Mesendoderm (in vitro differentiated cells): ENCODE measurements at regions not wholly inside any gene's neighbourhood (a gene's known extent, or its start where the extent isn't known, plus 50 kb on each side); places are given as distances from the start of the nearest gene placed in this dataset.
"Not testable (repeated sequence)": the region's sequence is repeated elsewhere in the genome, so short reads cannot be mapped to it uniquely, and the experiment has no call there.

Source experiments
- DNase-seq: peaks from one replicate; pipeline ENCODE4 v3.0.0; 2013
- H2AK5ac ChIP-seq: 2 replicates; pipeline ENCODE4 v1.6.1; 2013; ENCODE audit warnings: low read length, inconsistent platforms
- H2BK120ac ChIP-seq: 2 replicates; pipeline ENCODE4 v1.6.1; 2013; ENCODE audit warnings: low read depth, mild to moderate bottlenecking, low read length, moderate library complexity, mixed read lengths
- H2BK15ac ChIP-seq: replicated peaks from 2 replicates; pipeline ENCODE4 v1.6.1; 2013; ENCODE audit warnings: low read depth, mild to moderate bottlenecking, moderate library complexity
- H2BK5ac ChIP-seq: 2 replicates; pipeline ENCODE4 v1.6.1; 2013; ENCODE audit warnings: low read length, inconsistent platforms
- H3K18ac ChIP-seq: 2 replicates; pipeline ENCODE4 v1.6.1; 2013; ENCODE audit warnings: mild to moderate bottlenecking, low read length, mixed read lengths
- H3K23ac ChIP-seq: one replicate; pipeline ENCODE4 v1.6.1; 2013; ENCODE audit warnings: low read length
- H3K27ac ChIP-seq: 2 replicates; pipeline ENCODE4 v1.5.1; 2013; ENCODE audit warnings: low read depth, mild to moderate bottlenecking, inconsistent platforms, low read length, moderate library complexity
- H3K27me3 ChIP-seq: 2 replicates; pipeline ENCODE4 v1.6.1; 2013; ENCODE audit warnings: low read length, control low read depth, mild to moderate bottlenecking, inconsistent platforms; ENCODE audit not compliant: insufficient read depth, poor library complexity
- H3K36me3 ChIP-seq: 2 replicates; pipeline ENCODE4 v1.6.1; 2013; ENCODE audit warnings: low read length, inconsistent platforms; ENCODE audit not compliant: control insufficient read depth, insufficient read depth
- H3K4ac ChIP-seq: one replicate; pipeline ENCODE4 v1.6.1; 2013; ENCODE audit warnings: low read depth, mild to moderate bottlenecking, low read length, moderate library complexity
- H3K4me1 ChIP-seq: 2 replicates; pipeline ENCODE4 v1.6.1; 2013; ENCODE audit warnings: low read depth, low read length, inconsistent platforms; ENCODE audit not compliant: control insufficient read depth
- H3K4me2 ChIP-seq: 2 replicates; pipeline ENCODE4 v1.6.1; 2013; ENCODE audit warnings: low read length
- H3K4me3 ChIP-seq: 2 replicates; pipeline ENCODE4 v1.5.1; 2013; ENCODE audit warnings: mild to moderate bottlenecking, low read length
- H3K56ac ChIP-seq: one replicate; pipeline ENCODE4 v1.6.1; 2013; ENCODE audit warnings: low read length
- H3K79me1 ChIP-seq: 2 replicates; pipeline ENCODE4 v1.6.1; 2013; ENCODE audit warnings: low read length, inconsistent platforms
- H3K79me2 ChIP-seq: 2 replicates; pipeline ENCODE4 v1.6.1; 2013; ENCODE audit warnings: mild to moderate bottlenecking, low read length; ENCODE audit not compliant: control insufficient read depth, insufficient read depth
- H3K9ac ChIP-seq: 2 replicates; pipeline ENCODE4 v1.6.1; 2013; ENCODE audit warnings: low read length, inconsistent platforms
- H4K5ac ChIP-seq: one replicate; pipeline ENCODE4 v1.6.1; 2013; ENCODE audit warnings: low read length
- H4K8ac ChIP-seq: one replicate; pipeline ENCODE4 v1.6.1; 2013; ENCODE audit warnings: low read depth, mild to moderate bottlenecking, control low read depth, low read length, moderate library complexity
- WGBS: extraction: QIAGEN DNeasy Blood & Tissue Kit; methylation state at CpG from one replicate; pipeline ENCODE4 v1.1.7; 2013; ENCODE audit warnings: low lambda C conversion rate, missing lambda C conversion rate; ENCODE audit not compliant: insufficient coverage; ENCODE audit errors: extremely low coverage; 5-methylcytosine and 5-hydroxymethylcytosine counted together

DNA sequence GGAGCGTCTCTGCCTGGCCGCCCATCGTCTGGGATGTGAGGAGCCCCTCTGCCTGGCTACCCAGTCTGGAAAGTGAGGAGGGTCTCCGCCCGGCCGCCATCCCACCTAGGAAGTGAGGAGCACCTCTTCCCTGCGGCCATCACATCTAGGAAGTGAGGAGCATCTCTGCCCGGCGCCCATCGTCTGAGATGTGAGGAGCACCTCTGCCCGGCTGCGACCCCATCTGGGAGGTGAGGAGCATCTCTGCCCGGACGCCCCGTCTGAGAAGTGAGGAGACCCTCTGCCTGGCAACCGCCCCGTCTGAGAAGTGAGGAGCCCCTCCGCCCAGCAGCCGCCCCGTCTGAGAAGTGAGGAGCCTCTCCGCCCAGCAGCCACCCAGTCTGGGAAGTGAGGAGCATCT lies 84.5 kb downstream of the IDS start:
- DNase-seq, H3K4me1 ChIP-seq, H4K8ac ChIP-seq, H2BK120ac ChIP-seq, H2BK5ac ChIP-seq, H3K27me3 ChIP-seq, H3K27ac ChIP-seq, H3K79me2 ChIP-seq, H3K23ac ChIP-seq, H3K18ac ChIP-seq, H2BK15ac ChIP-seq, H3K4me2 ChIP-seq, H3K4me3 ChIP-seq, H3K9ac ChIP-seq, H4K5ac ChIP-seq, H3K36me3 ChIP-seq, H3K79me1 ChIP-seq, H3K4ac ChIP-seq, H3K56ac ChIP-seq, H2AK5ac ChIP-seq: not testable (repeated sequence)
- WGBS, result no CpG with 5 or more reads among the region's 21 CpGs

DNA sequence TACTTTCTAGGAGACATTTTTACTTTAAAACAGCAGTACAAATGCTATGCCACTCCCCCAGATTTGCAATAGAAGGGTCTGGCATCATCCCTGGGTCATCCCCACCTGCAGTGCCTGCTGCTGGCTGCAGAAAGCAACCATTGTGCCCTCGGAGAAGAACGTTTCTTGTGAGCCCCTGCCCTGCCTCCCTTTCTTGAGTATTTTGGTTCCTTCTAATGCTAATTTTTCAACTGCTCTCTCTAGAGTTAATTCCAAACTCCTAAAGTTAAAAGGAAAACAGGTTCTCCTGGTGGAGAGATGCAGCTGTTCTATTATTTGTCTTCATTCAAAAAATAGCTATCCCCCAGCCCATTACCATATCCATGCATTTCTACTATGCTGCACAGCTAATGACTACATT lies 107.1 kb downstream of the IDS start:
- Histone ChIP-seq H3K27me3 (no peaks in the 10 kb centered on the region), H3K18ac (no peak overlapping the region), H4K8ac (no peak overlapping the region), H3K56ac (no peak overlapping the region), H4K5ac (no peak overlapping the region), H3K9ac (no peak overlapping the region), H3K27ac (no peak overlapping the region), H3K79me1 (no peaks in the 10 kb centered on the region), H2AK5ac (no peak overlapping the region), H3K4ac (no peak overlapping the region), H3K36me3 (no peaks in the 10 kb centered on the region), H3K4me3 (no peak overlapping the region), H2BK120ac (no peak overlapping the region), H3K79me2 (no peaks in the 10 kb centered on the region), H2BK15ac (no peak overlapping the region), H2BK5ac (no peak overlapping the region), H3K23ac (no peak overlapping the region), H3K4me2 (no peak overlapping the region), H3K4me1 (no peaks in the 10 kb centered on the region)
- no peak for DNase-seq
- no CpG with 5 or more reads among the region's 2 CpGs for WGBS

DNA sequence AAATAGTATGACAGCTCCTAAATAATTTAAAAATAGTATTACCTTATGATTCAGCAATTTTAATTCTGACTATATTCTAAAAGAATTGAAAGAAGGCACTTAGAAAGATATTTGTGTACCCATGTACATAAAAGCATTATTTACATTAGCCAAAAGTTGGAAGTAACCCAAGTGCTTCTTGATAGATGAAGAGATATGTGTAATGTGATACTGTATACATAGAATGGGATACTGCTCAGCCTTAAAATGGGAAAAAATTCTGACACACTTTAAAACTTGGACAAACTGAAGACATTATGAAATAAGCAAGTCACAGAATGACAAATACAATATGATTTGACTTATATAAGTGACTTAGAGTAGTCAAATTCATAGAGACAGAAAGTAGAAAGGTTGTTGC lies 112.2 kb downstream of the IDS start:
- H3K4ac ChIP-seq, result no peak overlapping the region
- no peaks in the 10 kb centered on the region for H3K36me3 ChIP-seq
- no peaks in the 10 kb centered on the region for H3K27me3 ChIP-seq
- no peaks in the 10 kb centered on the region for H3K79me2 ChIP-seq
- H4K8ac ChIP-seq, result no peak overlapping the region
- H3K23ac ChIP-seq, result no peak overlapping the region
- H3K4me2 ChIP-seq, result no peak overlapping the region
- H3K4me1 ChIP-seq, result no peaks in the 10 kb centered on the region
- H4K5ac ChIP-seq, result no peak overlapping the region
- no peak for DNase-seq
- H3K18ac ChIP-seq, result no peak overlapping the region
- no peak overlapping the region for H3K9ac ChIP-seq
- H3K79me1 ChIP-seq, result no peaks in the 10 kb centered on the region
- H2AK5ac ChIP-seq, result no peak overlapping the region
- H2BK5ac ChIP-seq, result no peak overlapping the region
- no peak overlapping the region for H2BK120ac ChIP-seq
- no peak overlapping the region for H3K27ac ChIP-seq
- H2BK15ac ChIP-seq, result no peak overlapping the region
- no peak overlapping the region for H3K56ac ChIP-seq
- no peak overlapping the region for H3K4me3 ChIP-seq

DNA sequence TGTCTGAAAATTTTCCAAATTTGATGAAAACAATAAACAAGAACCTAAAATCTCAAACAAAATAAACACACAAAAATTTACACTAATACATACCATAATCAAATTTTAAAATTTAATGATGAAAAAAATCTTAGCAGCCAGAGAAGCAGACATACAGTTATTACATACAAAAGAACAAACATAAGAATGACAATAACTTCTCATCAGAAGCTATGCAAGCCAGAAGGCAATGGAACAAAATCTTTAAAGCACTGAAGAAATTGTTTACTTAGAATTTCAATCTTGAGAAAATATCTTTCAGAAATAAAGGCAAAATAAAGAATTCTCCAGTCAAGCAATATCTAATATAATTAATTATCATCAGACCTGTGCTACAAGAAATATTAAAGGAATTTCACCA lies 121.3 kb downstream of the IDS start:
- Histone ChIP-seq H3K4ac (no peak overlapping the region), H2AK5ac (no peak overlapping the region), H3K23ac (no peak overlapping the region), H2BK120ac (no peak overlapping the region), H3K9ac (no peak overlapping the region), H2BK15ac (no peak overlapping the region), H3K18ac (no peak overlapping the region), H3K4me2 (no peak overlapping the region), H3K79me2 (no peaks in the 10 kb centered on the region), H4K5ac (no peak overlapping the region), H3K4me1 (no peaks in the 10 kb centered on the region), H3K4me3 (no peak overlapping the region), H4K8ac (no peak overlapping the region), H3K56ac (no peak overlapping the region), H3K79me1 (no peaks in the 10 kb centered on the region), H3K36me3 (no peaks in the 10 kb centered on the region), H3K27ac (no peak overlapping the region), H2BK5ac (no peak overlapping the region), H3K27me3 (no peaks in the 10 kb centered on the region)
- DNase-seq, result no peak

DNA sequence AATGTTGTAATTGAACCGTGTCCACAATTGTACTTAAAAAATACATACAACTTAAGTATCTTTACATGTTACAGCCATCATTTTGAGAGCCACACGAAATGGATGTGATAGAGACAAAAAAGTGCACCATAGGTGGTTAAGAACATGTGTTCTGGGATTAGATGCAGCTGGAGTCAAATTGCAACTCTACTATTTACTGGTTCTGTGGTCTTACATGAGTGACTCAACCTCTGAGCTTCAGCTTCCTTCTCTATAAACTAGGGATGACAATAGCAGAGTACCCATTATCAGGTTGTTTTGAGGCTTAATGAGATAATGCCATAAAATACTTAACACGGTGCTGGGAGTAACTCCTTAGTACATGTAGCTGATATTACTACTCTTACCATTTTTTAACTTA lies 130.4 kb downstream of the IDS start:
- H3K4me1 ChIP-seq, result no peaks in the 10 kb centered on the region
- no peak overlapping the region for H2BK120ac ChIP-seq
- H3K18ac ChIP-seq, result no peak overlapping the region
- no peak overlapping the region for H4K5ac ChIP-seq
- H3K27ac ChIP-seq, result no peak overlapping the region
- no peak overlapping the region for H2BK5ac ChIP-seq
- H2BK15ac ChIP-seq, result no peak overlapping the region
- no peak overlapping the region for H2AK5ac ChIP-seq
- no CpG with 5 or more reads among the region's 3 CpGs for WGBS
- H3K4me3 ChIP-seq, result no peak overlapping the region
- H3K79me1 ChIP-seq, result no peaks in the 10 kb centered on the region
- no peaks in the 10 kb centered on the region for H3K36me3 ChIP-seq
- H3K27me3 ChIP-seq, result no peaks in the 10 kb centered on the region
- DNase-seq, result no peak
- no peak overlapping the region for H3K23ac ChIP-seq
- no peak overlapping the region for H3K4me2 ChIP-seq
- no peak overlapping the region for H4K8ac ChIP-seq
- no peak overlapping the region for H3K9ac ChIP-seq
- no peaks in the 10 kb centered on the region for H3K79me2 ChIP-seq
- no peak overlapping the region for H3K4ac ChIP-seq
- H3K56ac ChIP-seq, result no peak overlapping the region

DNA sequence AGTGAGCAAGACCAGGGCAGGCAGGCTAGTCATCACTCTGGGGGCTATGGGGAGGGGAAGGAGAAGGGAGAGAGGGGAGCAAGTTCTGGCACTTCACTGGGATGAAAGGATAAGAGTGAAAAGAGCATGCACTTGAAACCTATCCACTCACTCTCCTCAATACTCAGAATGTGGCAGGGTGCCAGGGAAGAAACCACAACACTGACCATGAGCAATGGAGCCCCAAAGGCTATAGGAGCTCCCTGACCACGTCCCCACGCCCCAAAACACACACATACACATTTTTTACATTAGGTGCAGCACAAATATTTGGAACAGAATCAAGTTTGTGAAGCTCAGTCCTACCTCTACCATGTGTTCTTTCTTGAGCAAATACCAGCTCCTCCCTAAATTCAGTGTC lies 132.2 kb downstream of the IDS start:
- Histone ChIP-seq H3K79me2 (no peaks in the 10 kb centered on the region), H3K56ac (no peak overlapping the region), H3K27ac (no peak overlapping the region), H4K5ac (no peak overlapping the region), H3K4me1 (no peaks in the 10 kb centered on the region), H2BK15ac (no peak overlapping the region), H2AK5ac (no peak overlapping the region), H4K8ac (no peak overlapping the region), H3K18ac (no peak overlapping the region), H3K23ac (no peak overlapping the region), H3K9ac (no peak overlapping the region), H3K4ac (no peak overlapping the region), H2BK120ac (no peak overlapping the region), H3K4me3 (no peak overlapping the region), H3K27me3 (no peaks in the 10 kb centered on the region), H3K79me1 (no peaks in the 10 kb centered on the region), H3K36me3 (no peaks in the 10 kb centered on the region), H2BK5ac (no peak overlapping the region), H3K4me2 (no peak overlapping the region)
- no peak for DNase-seq
- no CpG with 5 or more reads among the region's 2 CpGs for WGBS
